ENCODE measurements at regions not wholly inside any gene's neighbourhood (a gene's known extent, or its start where the extent isn't known, plus 50 kb on each side); places are given as distances from the start of the nearest gene placed in this dataset.
"Not testable (repeated sequence)": the region's sequence is repeated elsewhere in the genome, so short reads cannot be mapped to it uniquely, and the experiment has no call there.

DNA sequence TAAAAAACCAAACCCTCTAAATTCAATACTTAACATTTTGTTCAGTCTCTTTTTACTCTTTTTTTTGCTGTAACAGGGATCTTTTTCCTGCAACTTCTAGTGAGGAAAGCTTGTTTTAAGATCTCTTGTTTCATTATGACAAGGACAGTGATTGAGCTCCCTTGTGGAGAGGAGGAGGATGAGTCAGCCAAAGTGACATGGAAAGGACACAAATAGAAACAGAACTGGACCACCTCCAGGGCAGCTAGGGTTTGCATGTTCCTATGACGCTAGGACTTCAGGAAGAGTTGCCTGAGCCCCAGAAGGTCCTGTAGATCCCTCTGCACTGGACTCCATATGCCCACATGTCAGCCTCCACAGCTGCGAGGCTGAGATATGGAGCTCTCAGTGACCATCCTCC, 212.6 kb upstream of the FAM78B start:
- H3K4me3 ChIP-seq: no peak overlapping the region
- WGBS, 10 experiments: 6 to 76% (median 66%) methylated on average over 1 to 2 of the region's 2 CpGs; no CpG with 5 or more reads in 5 of the 10 experiments
- no peak overlapping the region for H3K27ac ChIP-seq
- ATAC-seq (replicated peaks in 6 of 8): peak in 5 of 8 experiments; percentile 25 to 90 (median 54)
- no peaks in the 10 kb centered on the region for H3K4me1 ChIP-seq (replicated peaks in 1 of 2)
- in situ Hi-C loops (cut with MboI; ENCODE audit: low pct_unique_long_range_greater_than_20kb in 2 of 9, low sequenced_read_pairs in 9 of 9, unreplicated experiment in 9 of 9): no loop called here

DNA sequence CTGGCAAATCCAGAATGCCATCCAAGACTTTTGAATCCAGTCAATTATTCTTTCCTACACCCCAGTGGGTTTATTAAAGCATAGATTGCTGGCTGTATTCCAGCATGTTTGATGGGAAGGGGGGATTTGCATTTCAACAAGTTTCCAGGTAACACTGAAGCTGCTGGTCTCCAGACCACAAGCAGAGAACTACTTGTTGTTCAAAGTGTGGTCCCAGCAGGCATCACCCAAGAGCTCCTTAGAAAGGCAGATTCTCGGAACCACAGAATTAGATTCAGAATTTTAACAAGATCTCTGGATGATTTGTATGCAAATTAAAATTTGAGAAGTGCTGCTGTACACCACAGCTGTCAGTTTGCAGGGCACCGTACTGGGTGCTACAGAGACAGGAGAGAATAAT, 216.3 kb upstream of the FAM78B start:
- ATAC-seq (replicated peaks in 6 of 8): no peak
- in situ Hi-C loops (cut with MboI; ENCODE audit: low pct_unique_long_range_greater_than_20kb in 2 of 9, low sequenced_read_pairs in 9 of 9, unreplicated experiment in 9 of 9): no loop called here

DNA sequence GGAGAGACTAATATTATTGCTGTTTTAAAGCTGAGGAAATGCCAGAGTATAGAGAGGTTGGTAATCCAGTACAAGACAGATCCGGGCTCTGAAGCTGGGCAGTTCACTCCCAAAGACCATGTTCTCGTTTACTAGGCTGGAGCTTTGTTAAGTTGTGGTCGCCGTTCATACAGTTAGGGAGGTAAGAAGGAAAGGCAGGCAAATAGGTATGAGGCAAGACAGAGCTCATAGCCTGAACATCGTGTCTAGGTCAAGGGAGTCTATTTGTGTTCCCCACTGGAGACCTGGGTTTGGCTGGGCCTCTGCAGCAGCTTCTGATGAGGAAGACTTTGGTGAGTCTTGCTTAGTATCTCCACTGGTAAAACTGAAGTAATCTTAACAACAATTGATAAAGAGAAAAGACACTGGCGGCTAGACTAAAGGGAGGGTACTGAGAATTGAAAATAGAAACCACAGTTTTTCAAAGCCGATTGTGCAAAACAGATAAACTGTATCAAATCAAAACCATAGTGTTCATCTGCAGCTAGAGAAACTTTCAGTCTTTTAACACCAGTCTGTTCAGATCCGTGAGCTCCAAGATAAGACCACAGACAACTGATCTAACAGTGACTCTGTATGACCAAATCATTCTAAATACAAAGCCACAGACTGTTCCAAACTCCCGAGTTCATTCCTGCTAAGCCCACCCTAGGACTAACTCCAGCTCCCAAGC, 217.0 kb upstream of the FAM78B start:
- ATAC-seq (replicated peaks in 6 of 8): no peak
- WGBS, 10 experiments: 13 to 79% (median 65%) methylated on average over 2 to 9 of the region's 9 CpGs; no CpG with 5 or more reads in 1 of the 10 experiments
- Histone ChIP-seq H3K27ac (no peak overlapping the region), H3K4me3 (no peak overlapping the region), H3K4me1 (replicated peaks in 1 of 2) (no peaks in the 10 kb centered on the region)
- in situ Hi-C loops (cut with MboI; ENCODE audit: low pct_unique_long_range_greater_than_20kb in 2 of 9, low sequenced_read_pairs in 9 of 9, unreplicated experiment in 9 of 9): no loop called here

More for the DNA sequence above, 216.3 kb upstream of the FAM78B start:
- H3K4me3 ChIP-seq: no peak overlapping the region
- H3K4me1 ChIP-seq (replicated peaks in 1 of 2): no peaks in the 10 kb centered on the region
- no peak overlapping the region for H3K27ac ChIP-seq
- 8 to 89% (median 32%) methylated on average over 1 to 2 of the region's 2 CpGs; no CpG with 5 or more reads in 2 of the 10 experiments for WGBS, 10 experiments

DNA sequence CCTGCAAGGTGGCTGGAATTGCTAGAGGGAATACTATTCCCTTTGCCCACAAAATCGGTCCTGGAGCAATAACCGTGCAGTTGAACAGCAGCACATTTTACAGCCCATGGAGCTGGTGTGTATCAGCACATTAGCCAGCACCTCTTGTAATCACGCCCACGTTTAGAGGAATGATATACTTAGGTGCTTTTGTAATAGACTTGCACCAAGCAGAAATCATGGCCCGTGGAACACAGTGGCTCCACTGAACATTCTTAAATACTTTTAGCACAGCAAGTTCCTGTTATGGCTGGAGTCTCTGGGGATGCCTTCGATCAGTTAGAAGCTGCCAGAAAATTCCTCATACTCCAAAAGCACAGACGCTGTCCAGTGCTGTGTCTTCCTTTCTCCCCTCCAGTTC, 218.1 kb upstream of the FAM78B start:
- no peak for ATAC-seq (replicated peaks in 6 of 8)
- in situ Hi-C loops (cut with MboI; ENCODE audit: low pct_unique_long_range_greater_than_20kb in 2 of 9, low sequenced_read_pairs in 9 of 9, unreplicated experiment in 9 of 9): no loop called here
- Histone ChIP-seq H3K4me1 (replicated peaks in 1 of 2) (no peaks in the 10 kb centered on the region), H3K4me3 (no peak overlapping the region), H3K27ac (no peak overlapping the region)
- 0 to 86% (median 70%) methylated on average over 1 to 5 of the region's 7 CpGs; no CpG with 5 or more reads in 4 of the 10 experiments for WGBS, 10 experiments

DNA sequence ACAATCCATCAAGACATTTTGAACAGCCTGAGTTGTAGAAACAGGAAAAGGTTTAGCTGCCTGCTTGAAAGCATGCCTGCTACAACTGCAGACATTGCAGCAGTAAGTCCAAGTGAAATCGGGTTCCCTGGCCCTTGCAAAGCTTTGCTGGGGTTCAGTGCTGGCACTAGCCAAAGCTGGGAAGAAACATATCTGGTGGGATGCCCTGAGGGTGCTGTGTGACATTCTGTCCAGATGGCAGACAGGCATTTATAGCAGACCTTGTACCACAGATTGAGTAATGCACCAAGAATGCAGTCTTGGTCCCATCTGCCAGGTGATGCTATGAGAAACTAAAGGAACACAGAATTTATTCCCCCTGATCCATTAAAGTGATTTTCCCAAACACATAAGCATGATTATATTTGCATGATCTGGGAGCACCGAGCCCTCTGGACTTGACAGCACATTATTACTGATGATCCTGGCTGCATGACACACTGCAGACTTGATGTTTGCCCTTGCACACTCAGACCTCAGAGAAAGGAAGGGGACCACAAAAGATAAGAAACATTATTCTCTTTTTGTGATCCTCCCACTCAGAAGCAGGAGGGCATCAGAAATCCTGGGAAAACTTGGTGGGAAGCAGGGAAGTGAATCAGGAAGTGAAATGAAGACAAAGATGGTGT, 223.7 kb upstream of the FAM78B start:
- in situ Hi-C loops (cut with MboI; ENCODE audit: low pct_unique_long_range_greater_than_20kb in 2 of 9, low sequenced_read_pairs in 9 of 9, unreplicated experiment in 9 of 9): no loop called here
- Histone ChIP-seq H3K4me3 (no peak overlapping the region), H3K4me1 (replicated peaks in 1 of 2) (peaks cover 0 to 6% of the 10 kb centered on the region in 2 donors), H3K27ac (no peak overlapping the region)
- 0 to 75% (median 52%) methylated on average over 1 to 2 of the region's 2 CpGs; no CpG with 5 or more reads in 3 of the 10 experiments for WGBS, 10 experiments
- ATAC-seq (replicated peaks in 6 of 8): peak in 2 of 8 experiments; percentile 39 to 55

DNA sequence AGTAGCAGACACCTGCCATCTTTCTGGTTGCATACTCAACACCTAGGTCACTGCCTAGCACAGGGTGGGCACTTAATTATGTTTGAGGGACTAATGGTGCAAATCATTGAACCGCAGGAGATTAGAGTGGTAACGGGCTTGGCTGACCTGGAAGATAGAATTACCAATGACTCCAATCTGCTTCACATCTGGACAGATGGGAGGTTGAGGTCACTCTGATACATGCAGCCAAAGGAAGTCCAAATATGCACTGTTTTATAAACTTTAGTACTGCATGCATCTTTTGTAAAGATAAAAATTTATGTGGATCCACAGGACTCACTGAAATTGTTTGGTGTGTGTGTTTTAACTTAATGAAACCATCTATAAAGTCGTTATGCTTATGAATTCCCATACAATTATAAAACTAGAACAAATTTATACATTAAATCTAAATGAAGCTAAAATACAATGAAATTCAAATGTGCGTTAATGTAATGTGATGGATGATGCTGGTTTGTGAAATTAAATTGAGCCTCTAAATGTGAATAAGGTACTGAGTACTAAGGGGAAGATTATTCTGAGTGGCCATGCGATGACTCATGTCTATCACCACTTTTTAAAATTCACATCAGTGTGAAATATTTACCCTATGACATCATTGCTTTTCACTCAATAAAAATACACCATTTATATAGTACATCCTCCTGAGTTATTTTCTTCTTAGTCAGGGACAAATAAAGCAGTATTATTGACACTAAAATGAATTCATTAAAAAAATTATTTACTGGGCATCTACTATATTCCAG, 224.7 kb upstream of the FAM78B start:
- Histone ChIP-seq H3K4me1 (replicated peaks in 1 of 2) (peaks cover 0 to 6% of the 10 kb centered on the region in 2 donors), H3K4me3 (no peak overlapping the region), H3K27ac (no peak overlapping the region)
- in situ Hi-C loops (cut with MboI; ENCODE audit: low pct_unique_long_range_greater_than_20kb in 2 of 9, low sequenced_read_pairs in 9 of 9, unreplicated experiment in 9 of 9): no loop called here
- ATAC-seq (replicated peaks in 6 of 8): peak in 6 of 8 experiments; percentile 14 to 98 (median 82)
- WGBS, 10 experiments: 11 to 100% (median 84%) methylated on average over 1 to 5 of the region's 5 CpGs

DNA sequence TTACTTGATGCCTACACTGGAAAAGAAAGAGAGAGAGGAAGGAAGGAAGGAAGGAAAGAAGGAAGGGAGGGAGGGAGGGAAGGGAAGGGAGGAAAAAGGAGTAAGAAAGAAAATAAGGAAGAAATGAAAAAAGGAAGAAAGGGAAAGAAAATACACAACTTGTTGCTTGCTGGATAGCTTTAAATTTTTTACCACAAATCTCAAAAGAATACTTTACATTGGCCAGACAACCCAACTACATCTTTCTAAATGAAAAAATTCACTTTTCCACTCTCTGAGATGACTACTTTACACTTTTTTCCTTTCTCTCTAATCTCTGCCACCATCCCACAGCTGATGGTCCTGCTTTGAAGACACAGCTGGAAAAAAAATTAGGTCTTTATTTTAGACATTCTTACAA, 228.9 kb upstream of the FAM78B start:
- no peak for ATAC-seq (replicated peaks in 6 of 8)
- Histone ChIP-seq H3K4me1 (replicated peaks in 1 of 2) (peaks cover 0 to under 1% of the 10 kb centered on the region in 2 donors), H3K27ac (no peak overlapping the region), H3K4me3 (no peak overlapping the region)
- in situ Hi-C loops (cut with MboI; ENCODE audit: low pct_unique_long_range_greater_than_20kb in 2 of 9, low sequenced_read_pairs in 9 of 9, unreplicated experiment in 9 of 9): no loop called here

DNA sequence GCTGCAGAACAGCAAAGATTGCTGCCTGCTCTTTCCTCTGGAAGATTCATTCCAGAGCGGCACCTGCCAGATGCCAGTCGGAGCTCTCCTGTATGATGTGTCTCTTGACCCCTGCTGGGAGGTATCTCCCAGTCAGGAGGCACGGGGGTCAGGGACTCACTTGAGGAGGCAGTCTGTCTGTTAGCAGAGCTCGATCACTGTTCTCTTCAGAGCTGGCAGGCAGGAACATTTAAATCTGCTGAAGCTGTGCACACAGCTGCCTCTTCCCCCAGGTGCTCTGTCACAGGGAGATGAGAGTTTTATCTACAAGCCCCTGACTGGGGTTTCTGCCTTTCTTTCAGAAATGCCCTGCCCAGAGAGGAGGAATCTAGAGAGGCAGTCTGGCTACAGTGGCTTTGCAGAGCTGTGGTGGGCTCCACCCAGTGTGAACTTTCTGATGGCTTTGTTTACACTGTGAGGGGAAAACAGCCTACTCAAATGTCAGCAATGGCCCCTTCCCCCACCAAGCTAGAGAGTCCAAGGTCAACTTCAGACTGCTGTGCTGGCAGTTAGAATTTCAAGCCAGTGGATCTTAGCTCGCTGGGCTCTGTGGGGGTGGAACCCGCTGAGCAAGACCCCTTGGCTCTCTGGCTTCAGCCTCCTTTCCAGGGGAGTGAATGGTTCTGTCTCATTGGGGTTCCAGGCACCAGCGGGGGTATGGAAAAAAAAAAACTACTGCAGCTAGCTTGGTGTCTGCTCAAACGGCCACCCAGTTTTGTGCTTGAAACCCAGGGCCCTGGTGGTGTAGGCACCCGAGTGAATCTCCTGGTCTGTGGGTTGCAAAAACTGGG, 242.7 kb upstream of the FAM78B start:
- in situ Hi-C loops (cut with MboI; ENCODE audit: low pct_unique_long_range_greater_than_20kb in 2 of 9, low sequenced_read_pairs in 9 of 9, unreplicated experiment in 9 of 9): loop anchor here in 1 of 9 experiments (25.0 kb wide), 1 partner anchor 247 kb away; the partner anchor contains the start of gene FAM78B
- H3K4me3 ChIP-seq; ATAC-seq (replicated peaks in 6 of 8); H3K27ac ChIP-seq; H3K4me1 ChIP-seq (replicated peaks in 1 of 2): not testable (repeated sequence)
- 0 to 100% (median 56%) methylated on average over 1 to 8 of the region's 9 CpGs; no CpG with 5 or more reads in 2 of the 10 experiments for WGBS, 10 experiments

DNA sequence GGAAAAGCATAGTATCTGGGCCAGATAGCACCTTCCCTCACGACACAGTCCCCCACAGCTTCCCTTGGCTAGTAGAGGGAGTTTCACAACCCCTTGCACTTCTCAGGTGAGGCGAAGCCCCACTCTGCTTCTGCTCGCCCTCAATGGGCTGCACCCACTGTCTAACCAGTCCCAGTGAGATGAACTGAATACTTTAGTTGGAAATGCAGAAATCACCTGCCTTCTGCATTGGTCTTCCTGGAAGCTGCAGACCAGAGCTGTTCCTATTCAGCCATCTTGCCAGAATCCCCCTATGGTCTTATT, 243.2 kb upstream of the FAM78B start:
- in situ Hi-C loops (cut with MboI; ENCODE audit: low pct_unique_long_range_greater_than_20kb in 2 of 9, low sequenced_read_pairs in 9 of 9, unreplicated experiment in 9 of 9): loop anchor here in 1 of 9 experiments (25.0 kb wide), 1 partner anchor 248 kb away; the partner anchor contains the start of gene FAM78B
- no peak overlapping the region for H3K4me3 ChIP-seq
- no peak overlapping the region for H3K27ac ChIP-seq
- no peaks in the 10 kb centered on the region for H3K4me1 ChIP-seq (replicated peaks in 1 of 2)
- ATAC-seq (replicated peaks in 6 of 8): no peak
- WGBS, 10 experiments: 17 to 71% (median 53%) methylated on average over 2 to 3 of the region's 3 CpGs; no CpG with 5 or more reads in 7 of the 10 experiments

DNA sequence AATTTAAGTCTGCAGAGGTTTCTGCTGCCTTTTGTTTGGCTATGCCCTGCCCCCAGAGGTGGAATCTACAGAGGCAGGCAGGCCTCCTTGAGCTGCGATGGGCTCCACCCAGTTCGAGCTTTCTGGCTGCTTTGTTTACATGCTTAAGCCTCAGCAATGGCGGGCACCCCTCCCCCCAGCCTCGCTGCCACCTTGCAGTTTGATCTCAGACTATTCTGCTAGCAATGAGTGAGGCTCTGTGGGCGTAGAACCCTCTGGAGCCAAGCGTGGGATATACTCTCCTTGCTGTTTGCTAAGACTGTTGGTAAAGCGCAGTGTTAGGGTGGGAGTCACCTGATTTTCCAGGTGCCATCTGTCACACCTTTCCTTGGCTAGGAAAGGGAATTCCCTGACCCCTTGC, 250.0 kb upstream of the FAM78B start:
- ATAC-seq (replicated peaks in 6 of 8): not testable (repeated sequence)
- in situ Hi-C loops (cut with MboI; ENCODE audit: low pct_unique_long_range_greater_than_20kb in 2 of 9, low sequenced_read_pairs in 9 of 9, unreplicated experiment in 9 of 9): loop anchor here in 1 of 9 experiments (25.0 kb wide), 1 partner anchor 255 kb away; the partner anchor contains the start of gene FAM78B

DNA sequence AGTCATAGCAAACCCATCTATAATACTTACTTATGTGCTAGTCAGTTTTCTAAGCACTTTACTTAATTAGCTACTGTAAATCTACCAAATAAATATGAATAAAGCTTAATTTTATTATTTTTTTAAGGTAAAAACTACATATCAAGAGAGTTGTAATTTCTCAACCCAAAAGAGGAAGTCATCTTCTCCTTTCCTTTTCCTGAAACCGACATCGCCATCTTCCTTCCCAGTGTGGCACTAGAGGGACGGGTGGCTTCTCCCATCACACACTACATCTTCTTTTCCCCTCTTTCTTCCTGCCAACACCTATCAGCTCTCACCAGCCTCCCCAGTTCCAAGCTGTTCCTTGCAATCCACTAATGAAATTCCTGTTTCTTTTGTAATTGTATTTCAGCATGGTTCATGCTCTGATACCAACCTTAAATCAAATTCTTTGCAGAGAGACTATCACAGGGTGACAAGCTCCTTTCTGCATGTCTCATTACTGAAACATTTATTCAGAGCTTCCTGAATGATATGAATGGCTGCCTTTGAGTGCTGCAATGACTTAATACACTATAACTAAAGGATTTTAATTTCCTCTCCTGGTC, 251.6 kb upstream of the FAM78B start:
- WGBS, 10 experiments: 0 to 100% (median 69%) methylated on average over 1 to 3 of the region's 3 CpGs; no CpG with 5 or more reads in 1 of the 10 experiments

More for the DNA sequence above, 250.0 kb upstream of the FAM78B start:
- not testable (repeated sequence) for H3K4me3 ChIP-seq; H3K27ac ChIP-seq; H3K4me1 ChIP-seq (replicated peaks in 1 of 2)
- whole genome bisulfite sequencing, 10 experiments: 0 to 69% (median 39%) methylated on average over 1 to 7 of the region's 7 CpGs; no CpG with 5 or more reads in 4 of the 10 experiments

DNA sequence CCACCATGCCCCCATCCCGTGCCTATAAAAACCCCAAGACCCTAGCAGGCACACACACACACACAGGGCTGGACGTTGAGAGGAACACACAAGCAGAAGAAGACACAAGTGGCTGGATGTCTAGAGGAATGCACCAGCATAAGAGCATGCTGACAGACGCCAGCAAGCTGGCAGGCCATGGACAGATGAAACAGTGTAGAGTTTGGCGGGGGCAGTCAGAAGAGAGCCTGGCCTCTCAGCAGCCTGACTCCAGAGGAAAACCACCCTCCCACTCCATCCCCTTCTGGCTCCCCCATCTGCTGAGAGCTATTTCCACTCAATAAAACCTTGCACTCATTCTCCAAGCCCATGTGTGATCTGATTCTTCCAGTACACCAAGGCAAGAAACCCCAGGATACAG, 255.8 kb upstream of the FAM78B start:
- 0 to 79% (median 56%) methylated on average over 1 to 2 of the region's 4 CpGs; no CpG with 5 or more reads in 4 of the 10 experiments for WGBS, 10 experiments
- ATAC-seq (replicated peaks in 6 of 8); H3K4me1 ChIP-seq (replicated peaks in 1 of 2); H3K4me3 ChIP-seq; H3K27ac ChIP-seq: not testable (repeated sequence)
- in situ Hi-C loops (cut with MboI; ENCODE audit: low pct_unique_long_range_greater_than_20kb in 2 of 9, low sequenced_read_pairs in 9 of 9, unreplicated experiment in 9 of 9): loop anchor here in 1 of 9 experiments (25.0 kb wide), 1 partner anchor 260 kb away; the partner anchor contains the start of gene FAM78B

More for the DNA sequence above, 251.6 kb upstream of the FAM78B start:
- ATAC-seq (replicated peaks in 6 of 8): peak in 5 of 8 experiments; percentile 56 to 96 (median 76)
- in situ Hi-C loops (cut with MboI; ENCODE audit: low pct_unique_long_range_greater_than_20kb in 2 of 9, low sequenced_read_pairs in 9 of 9, unreplicated experiment in 9 of 9): loop anchor here in 1 of 9 experiments (25.0 kb wide), 1 partner anchor 256 kb away; the partner anchor contains the start of gene FAM78B
- Histone ChIP-seq H3K4me1 (replicated peaks in 1 of 2) (no peaks in the 10 kb centered on the region), H3K4me3 (no peak overlapping the region), H3K27ac (no peak overlapping the region)
